ENCODE measurements at regions not wholly inside any gene's neighbourhood (a gene's known extent, or its start where the extent isn't known, plus 50 kb on each side); places are given as distances from the start of the nearest gene placed in this dataset.

GRCh38 chr16:86220561-86220960, 289.8 kb upstream of the FOXF1 start:
- TF ChIP-seq CTCF (IDR thresholded peaks at IDR 0.05) (no peak), POLR2A (IDR thresholded peaks at IDR 0.05) (no peak)

All from lower leg skin (tissue), 3 donors.